MM.1S (cell line): ENCODE measurements at regions not wholly inside any gene's neighbourhood (a gene's known extent, or its start where the extent isn't known, plus 50 kb on each side); places are given as distances from the start of the nearest gene placed in this dataset.

Source experiments
- DNase-seq: peaks from one replicate; pipeline ENCODE4 v3.0.0-alpha.2; 2015
- H2AFZ ChIP-seq: fragments of 300-600 bp; sonication (generic); 2 replicates; pipeline ENCODE4 v1.6.0; 2016; ENCODE audit warnings: antibody characterized with exemption, low read length
- H3F3A ChIP-seq: fragments of 300-600 bp; sonication (generic); 2 replicates; pipeline ENCODE4 v1.6.1; 2016; ENCODE audit warnings: mild to moderate bottlenecking, antibody characterized with exemption, low read length, moderate library complexity, mixed read lengths; ENCODE audit not compliant: insufficient read depth
- H3K27ac ChIP-seq: fragments of 300-600 bp; sonication (generic); 2 replicates; pipeline ENCODE4 v1.5.1; 2016; ENCODE audit warnings: mild to moderate bottlenecking, low read length
- H3K27me3 ChIP-seq: fragments of 300-600 bp; sonication (generic); replicated peaks from 2 replicates; pipeline ENCODE4 v1.6.0; 2016; ENCODE audit warnings: low read length; ENCODE audit not compliant: insufficient read depth
- H3K36me3 ChIP-seq: fragments of 300-600 bp; sonication (generic); replicated peaks from 2 replicates; pipeline ENCODE4 v1.6.1; 2016; ENCODE audit warnings: mild to moderate bottlenecking, low read length, mixed read lengths; ENCODE audit not compliant: insufficient read depth
- H3K4me1 ChIP-seq: fragments of 300-600 bp; sonication (generic); 2 replicates; pipeline ENCODE4 v1.6.1; 2016; ENCODE audit warnings: low read length, mixed read lengths
- H3K4me2 ChIP-seq: fragments of 300-600 bp; sonication (generic); 2 replicates; pipeline ENCODE4 v1.6.0; 2016; ENCODE audit warnings: low read depth, low read length
- H3K4me3 ChIP-seq: fragments of 300-600 bp; sonication (generic); 2 replicates; pipeline ENCODE4 v1.5.1; 2016; ENCODE audit warnings: low read length, mixed read lengths
- H3K79me2 ChIP-seq: fragments of 300-600 bp; sonication (generic); 2 replicates; pipeline ENCODE4 v1.6.1; 2016; ENCODE audit warnings: mixed run types, low read length, mixed read lengths
- H3K9ac ChIP-seq: fragments of 300-600 bp; sonication (generic); 2 replicates; pipeline ENCODE4 v1.6.1; 2016; ENCODE audit warnings: low read length, mixed read lengths
- H3K9me2 ChIP-seq: fragments of 300-600 bp; sonication (generic); replicated peaks from 2 replicates; pipeline ENCODE4 v1.6.1; 2016; ENCODE audit warnings: mild to moderate bottlenecking, low read length, mixed read lengths; ENCODE audit not compliant: insufficient read depth
- H3K9me3 ChIP-seq: fragments of 300-600 bp; sonication (generic); replicated peaks from 2 replicates; pipeline ENCODE4 v1.6.1; 2016; ENCODE audit warnings: mild to moderate bottlenecking, low read length, mixed read lengths; ENCODE audit not compliant: insufficient read depth
- H4K20me1 ChIP-seq: fragments of 300-600 bp; sonication (generic); 2 replicates; pipeline ENCODE4 v1.6.1; 2016; ENCODE audit warnings: mild to moderate bottlenecking, low read length, moderate library complexity, mixed read lengths; ENCODE audit not compliant: insufficient read depth
- CTCF ChIP-seq: fragments of 300-600 bp; sonication (generic); IDR thresholded peaks from 2 replicates; pipeline ENCODE4 v1.5.1; 2016; ENCODE audit warnings: antibody characterized with exemption, low read length, mixed read lengths
- EZH2 ChIP-seq: fragments of 300-600 bp; sonication (generic); optimal IDR thresholded peaks from 2 replicates; pipeline ENCODE3; 2017; ENCODE audit warnings: low read depth, mild to moderate bottlenecking, antibody characterized with exemption, low read length, mixed read lengths
- EZH2phosphoT487 ChIP-seq: fragments of 300-600 bp; sonication (generic); IDR thresholded peaks from 2 replicates; pipeline ENCODE4 v1.6.1; 2018; ENCODE audit warnings: antibody characterized with exemption, low read length

- Histone ChIP-seq H3K79me2 (no peaks in the 10 kb centered on the region), H3K4me2 (no peak overlapping the region), H3K9me3 (no peaks in the 10 kb centered on the region), H3K36me3 (no peaks in the 10 kb centered on the region), H3K4me1 (no peaks in the 10 kb centered on the region), H3K4me3 (no peak overlapping the region), H3K9ac (no peak overlapping the region), H3K9me2 (no peaks in the 10 kb centered on the region), H2AFZ (no peak overlapping the region), H4K20me1 (no peaks in the 10 kb centered on the region), H3F3A (no peaks in the 10 kb centered on the region), H3K27me3 (no peaks in the 10 kb centered on the region), H3K27ac (no peak overlapping the region)
- TF ChIP-seq EZH2, result no peak
- no peak for TF ChIP-seq CTCF
- TF ChIP-seq EZH2phosphoT487, result no peak
- DNase-seq, result no peak
Measured at GRCh38 chr1:101526813-101527212, 290.0 kb downstream of the S1PR1 start.

DNA sequence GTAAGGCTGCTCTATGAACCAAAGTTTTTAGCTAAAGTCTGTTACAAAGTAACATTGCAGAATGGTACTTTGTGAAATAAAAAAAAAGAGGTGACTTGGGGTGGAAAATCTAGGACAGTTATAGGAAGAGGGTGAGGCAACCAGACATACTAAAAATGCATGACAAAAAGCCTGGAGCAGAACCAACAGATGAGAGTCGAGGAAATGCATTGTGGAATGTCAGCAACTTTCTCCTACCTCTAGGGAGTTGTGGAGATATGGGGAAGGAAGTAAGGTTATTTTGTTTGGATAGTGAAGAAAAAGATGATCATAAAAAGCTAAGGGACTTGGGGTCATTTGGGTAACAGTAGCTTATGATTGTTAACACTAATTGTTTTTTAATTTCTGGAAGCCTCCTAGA is 295.6 kb downstream of the S1PR1 start:
- H3K4me3 ChIP-seq, result no peak overlapping the region

DNA sequence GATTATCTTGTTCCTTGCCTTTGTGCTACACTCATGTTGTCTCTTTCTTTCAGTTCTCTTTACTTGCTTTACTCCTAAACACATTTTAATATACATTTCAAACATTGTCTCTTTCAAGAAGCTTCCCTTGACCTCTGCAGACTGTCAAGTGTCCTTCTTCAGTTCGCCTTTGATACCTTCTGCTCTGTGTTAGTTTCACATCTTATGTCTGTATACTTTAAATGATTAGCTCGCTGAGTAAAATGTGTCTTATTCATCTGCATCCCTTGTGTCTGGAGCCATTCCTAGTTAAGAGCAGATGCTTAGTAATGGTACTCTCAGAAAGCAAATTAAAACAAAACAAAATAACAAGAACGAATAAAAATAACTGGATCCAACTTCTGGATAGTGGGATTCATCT is 303.3 kb downstream of the S1PR1 start:
- no peak overlapping the region for H3K4me3 ChIP-seq
- no peak overlapping the region for H2AFZ ChIP-seq
- H4K20me1 ChIP-seq, result no peaks in the 10 kb centered on the region
- no peak overlapping the region for H3K9ac ChIP-seq
- H3K4me2 ChIP-seq, result no peak overlapping the region
- H3K27ac ChIP-seq, result no peak overlapping the region
- no peaks in the 10 kb centered on the region for H3K4me1 ChIP-seq
- no peaks in the 10 kb centered on the region for H3K9me2 ChIP-seq
- H3K36me3 ChIP-seq, result no peaks in the 10 kb centered on the region
- H3F3A ChIP-seq, result no peaks in the 10 kb centered on the region
- TF ChIP-seq EZH2 (no peak), EZH2phosphoT487 (no peak), CTCF (no peak)
- H3K27me3 ChIP-seq, result no peaks in the 10 kb centered on the region
- H3K79me2 ChIP-seq, result no peaks in the 10 kb centered on the region
- DNase-seq, result no peak
- no peaks in the 10 kb centered on the region for H3K9me3 ChIP-seq

More for the DNA sequence above, 295.6 kb downstream of the S1PR1 start:
- TF ChIP-seq CTCF (no peak), EZH2 (no peak), EZH2phosphoT487 (no peak)
- no peaks in the 10 kb centered on the region for H3K9me3 ChIP-seq
- no peak overlapping the region for H2AFZ ChIP-seq
- no peaks in the 10 kb centered on the region for H3K27me3 ChIP-seq
- no peak overlapping the region for H3K4me2 ChIP-seq
- H3F3A ChIP-seq, result no peaks in the 10 kb centered on the region
- no peaks in the 10 kb centered on the region for H3K4me1 ChIP-seq
- H3K27ac ChIP-seq, result no peak overlapping the region
- H3K9me2 ChIP-seq, result no peaks in the 10 kb centered on the region
- DNase-seq, result no peak
- no peaks in the 10 kb centered on the region for H4K20me1 ChIP-seq
- H3K79me2 ChIP-seq, result no peaks in the 10 kb centered on the region
- H3K9ac ChIP-seq, result no peak overlapping the region
- no peaks in the 10 kb centered on the region for H3K36me3 ChIP-seq
